Body of pancreas (tissue), 4 donors: ENCODE measurements at regions not wholly inside any gene's neighbourhood (a gene's known extent, or its start where the extent isn't known, plus 50 kb on each side); places are given as distances from the start of the nearest gene placed in this dataset.

Experiments used
- ATAC-seq: fragments of 150-250 bp; one replicate; pipeline ENCODE4 v1.9.1; 2016
- DNase-seq, 4 donors: peaks; one replicate each; pipeline ENCODE4 v3.0.0-alpha.2; 2019
- H3K27ac ChIP-seq, 4 donors: fragments of 200-600 bp; sonication (generic); 1 replicate in 3 of 4; 2 replicates in 1 of 4; pipeline versions ENCODE4 v1.5.1 to v1.6.1; 2016 to 2019; ENCODE audit warnings: mild to moderate bottlenecking in 1 of 4, mixed read lengths in 1 of 4, moderate library complexity in 1 of 4
- H3K27me3 ChIP-seq, 2 donors: fragments of 200-600 bp; sonication (generic); one replicate each; pipeline ENCODE4 v1.6.0; 2016; ENCODE audit warnings: mild to moderate bottlenecking in 1 of 2
- H3K36me3 ChIP-seq, 2 donors: fragments of 200-600 bp; sonication (generic); replicated peaks in 1 of 2; 2 replicates each; pipeline ENCODE4 v1.5.1; 2016; ENCODE audit warnings: low read depth in 2 of 2; ENCODE audit not compliant: insufficient read depth in 1 of 2
- H3K4me1 ChIP-seq: fragments of 200-600 bp; sonication (generic); one replicate; pipeline ENCODE4 v1.6.0; 2016
- H3K4me3 ChIP-seq, 2 donors: fragments of 200-600 bp; sonication (generic); 1 replicate in 1 of 2; 2 replicates in 1 of 2; pipeline ENCODE4 v1.5.1; 2016 to 2019
- H3K9me3 ChIP-seq, 3 donors: fragments of 200-600 bp; sonication (generic); 1 replicate in 2 of 3; 2 replicates in 1 of 3; pipeline ENCODE4 v1.5.1; 2016
- POLR2A ChIP-seq, 3 donors: fragments of 450-650 bp; IDR thresholded peaks; one replicate each; pipeline ENCODE4 v1.6.1; 2016; ENCODE audit warnings: antibody characterized with exemption in 3 of 3, mild to moderate bottlenecking in 2 of 3
- WGBS, 2 donors: methylation state at CpG; one replicate each; pipeline ENCODE4 v1.1.5; 2017; 5-methylcytosine and 5-hydroxymethylcytosine counted together
- intact Hi-C: fragments of 100-400 bp; cut with DNase I; formaldehyde crosslinking; loops from one replicate; pipeline ENCODE4 v1.15.1; 2023
- TF ChIP-seq, protein P1 (sequence below), 7 experiments: fragments of 450-650 bp in 4 of 7; fragments of 200-600 bp in 3 of 7; sonication (generic) in 3 of 7; IDR thresholded peaks; one replicate each; pipeline ENCODE4 v1.5.1; 2016 to 2019; ENCODE audit warnings: antibody characterized with exemption in 7 of 7

DNA sequence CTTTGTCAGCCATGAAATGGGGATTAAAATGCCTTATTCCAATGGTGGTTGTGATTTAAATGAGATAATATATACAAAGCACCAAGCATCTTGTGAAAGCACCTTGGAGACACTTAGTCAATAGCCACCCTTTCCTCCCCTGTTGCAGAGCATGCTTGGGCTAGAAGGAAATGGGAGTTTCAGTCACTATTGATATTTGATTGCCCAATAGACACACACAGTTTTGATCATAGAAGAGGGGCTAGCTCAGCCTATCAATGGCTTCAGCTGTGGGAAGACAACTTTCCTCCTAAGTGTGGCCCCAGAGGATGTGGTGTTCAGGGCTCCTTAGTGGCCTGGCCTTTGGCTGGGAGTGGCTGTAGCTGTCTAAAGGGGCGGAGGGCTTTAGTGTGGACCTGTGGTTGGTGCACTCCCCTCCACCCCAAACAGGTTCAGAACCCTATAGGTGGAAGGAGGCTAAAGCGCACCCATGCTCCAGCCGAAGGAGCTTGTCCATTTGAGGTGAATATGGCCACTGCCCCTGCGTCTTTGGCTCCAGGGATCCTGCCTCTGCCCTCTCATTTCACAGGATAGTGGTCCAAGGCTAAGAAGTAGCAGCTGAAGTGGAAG lies 132.3 kb downstream of the TMEM30B start:
- WGBS, 2 donors: 85 to 88% methylated on average over 4 of the region's 4 CpGs
- Histone ChIP-seq H3K4me3 (no peak overlapping the region), H3K27ac (no peak overlapping the region), H3K27me3 (no peaks in the 10 kb centered on the region), H3K9me3 (peaks cover 0 to 7% (median 0%) of the 10 kb centered on the region in 3 donors), H3K4me1 (no peaks in the 10 kb centered on the region), H3K36me3 (no peaks in the 10 kb centered on the region)
- ATAC-seq (no peak), DNase-seq (no peak)
- no peak for TF ChIP-seq POLR2A (IDR thresholded peaks at IDR 0.05)
- TF ChIP-seq, protein P1, sequence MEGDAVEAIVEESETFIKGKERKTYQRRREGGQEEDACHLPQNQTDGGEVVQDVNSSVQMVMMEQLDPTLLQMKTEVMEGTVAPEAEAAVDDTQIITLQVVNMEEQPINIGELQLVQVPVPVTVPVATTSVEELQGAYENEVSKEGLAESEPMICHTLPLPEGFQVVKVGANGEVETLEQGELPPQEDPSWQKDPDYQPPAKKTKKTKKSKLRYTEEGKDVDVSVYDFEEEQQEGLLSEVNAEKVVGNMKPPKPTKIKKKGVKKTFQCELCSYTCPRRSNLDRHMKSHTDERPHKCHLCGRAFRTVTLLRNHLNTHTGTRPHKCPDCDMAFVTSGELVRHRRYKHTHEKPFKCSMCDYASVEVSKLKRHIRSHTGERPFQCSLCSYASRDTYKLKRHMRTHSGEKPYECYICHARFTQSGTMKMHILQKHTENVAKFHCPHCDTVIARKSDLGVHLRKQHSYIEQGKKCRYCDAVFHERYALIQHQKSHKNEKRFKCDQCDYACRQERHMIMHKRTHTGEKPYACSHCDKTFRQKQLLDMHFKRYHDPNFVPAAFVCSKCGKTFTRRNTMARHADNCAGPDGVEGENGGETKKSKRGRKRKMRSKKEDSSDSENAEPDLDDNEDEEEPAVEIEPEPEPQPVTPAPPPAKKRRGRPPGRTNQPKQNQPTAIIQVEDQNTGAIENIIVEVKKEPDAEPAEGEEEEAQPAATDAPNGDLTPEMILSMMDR (IDR thresholded peaks at IDR 0.05): no peak
- intact Hi-C loops: no loop called here

GRCh38 chr14:61147831-61148549 lies 133.1 kb downstream of the TMEM30B start:
- Histone ChIP-seq H3K27ac (no peak overlapping the region), H3K27me3 (no peaks in the 10 kb centered on the region), H3K4me3 (no peak overlapping the region), H3K36me3 (no peaks in the 10 kb centered on the region), H3K9me3 (peaks cover 0 to 8% (median 0%) of the 10 kb centered on the region in 3 donors), H3K4me1 (no peaks in the 10 kb centered on the region)
- ATAC-seq (no peak), DNase-seq (no peak)
- no peak for TF ChIP-seq POLR2A (IDR thresholded peaks at IDR 0.05)
- TF ChIP-seq, protein P1 (IDR thresholded peaks at IDR 0.05): no peak
- 52 to 56% methylated on average over 14 to 21 of the region's 21 CpGs for WGBS, 2 donors
- intact Hi-C loops: no loop called here

- DNase-seq: no peak
- no peaks in the 10 kb centered on the region for H3K36me3 ChIP-seq
- no peak overlapping the region for H3K4me3 ChIP-seq
- intact Hi-C loops: no loop called here
- no peaks in the 10 kb centered on the region for H3K27me3 ChIP-seq
- no peaks in the 10 kb centered on the region for H3K4me1 ChIP-seq
- ATAC-seq: no peak
- TF ChIP-seq, protein P1 (IDR thresholded peaks at IDR 0.05): no peak
- no peak for TF ChIP-seq POLR2A (IDR thresholded peaks at IDR 0.05)
- H3K9me3 ChIP-seq: peaks cover 0 to 8% (median 0%) of the 10 kb centered on the region in 3 donors
- WGBS, 2 donors: 60 to 72% methylated on average over 7 of the region's 7 CpGs
- H3K27ac ChIP-seq: no peak overlapping the region
These were observed 133.7 kb downstream of the TMEM30B start for GRCh38 chr14:61147381-61147821.

GRCh38 chr14:61146899-61147298 lies 134.2 kb downstream of the TMEM30B start:
- ATAC-seq: no peak
- Histone ChIP-seq H3K9me3 (peaks cover 0 to 8% (median 0%) of the 10 kb centered on the region in 3 donors), H3K27me3 (no peaks in the 10 kb centered on the region), H3K36me3 (no peaks in the 10 kb centered on the region), H3K4me1 (no peaks in the 10 kb centered on the region), H3K27ac (no peak overlapping the region), H3K4me3 (no peak overlapping the region)
- DNase-seq: no peak
- intact Hi-C loops: no loop called here
- TF ChIP-seq, protein P1 (IDR thresholded peaks at IDR 0.05): no peak
- no peak for TF ChIP-seq POLR2A (IDR thresholded peaks at IDR 0.05)
- 63 to 75% methylated on average over 1 of the region's 1 CpG for WGBS, 2 donors
